ENCODE measurements at regions not wholly inside any gene's neighbourhood (a gene's known extent, or its start where the extent isn't known, plus 50 kb on each side); places are given as distances from the start of the nearest gene placed in this dataset.
A peak's percentile ranks its signal among the peaks of the same experiment; 100 is the strongest.
"Not testable (repeated sequence)": the region's sequence is repeated elsewhere in the genome, so short reads cannot be mapped to it uniquely, and the experiment has no call there.

- DNase-seq (ENCODE audit: low read depth, low spot score) = no peak
Measured at GRCh38 chr21:35982717-35983116, 77.6 kb downstream of the SETD4 start.

- no peak for DNase-seq (ENCODE audit: low read depth, low spot score)
Measured at GRCh38 chr21:35981514-35982070, 78.7 kb downstream of the SETD4 start.

DNA sequence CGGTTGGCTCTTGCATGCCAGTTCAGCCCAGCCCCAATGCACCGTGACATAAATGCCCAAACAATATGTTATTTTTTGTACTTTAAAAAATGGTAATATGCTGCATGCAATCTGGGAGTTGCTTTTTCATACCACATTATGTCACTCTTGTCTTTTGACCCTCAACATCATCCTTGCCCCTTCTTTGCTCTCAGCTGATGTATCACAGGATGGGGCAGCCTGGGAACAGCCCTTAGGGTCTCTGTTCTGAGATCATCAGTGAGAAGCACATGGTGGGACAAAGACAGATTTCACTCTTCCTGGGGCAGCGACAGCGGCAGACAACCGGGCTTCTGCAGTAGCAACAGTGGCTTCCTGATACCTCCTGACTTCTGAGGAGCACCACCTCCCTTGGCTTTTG is 79.5 kb downstream of the SETD4 start:
- no peak for DNase-seq (ENCODE audit: low read depth, low spot score)

GRCh38 chr21:35977860-35978259 is 82.5 kb downstream of the SETD4 start:
- DNase-seq (ENCODE audit: low read depth, low spot score) = not testable (repeated sequence)

- DNase-seq (ENCODE audit: low read depth, low spot score) = no peak
Measured at GRCh38 chr21:35976929-35977328, 83.4 kb downstream of the SETD4 start.

DNA sequence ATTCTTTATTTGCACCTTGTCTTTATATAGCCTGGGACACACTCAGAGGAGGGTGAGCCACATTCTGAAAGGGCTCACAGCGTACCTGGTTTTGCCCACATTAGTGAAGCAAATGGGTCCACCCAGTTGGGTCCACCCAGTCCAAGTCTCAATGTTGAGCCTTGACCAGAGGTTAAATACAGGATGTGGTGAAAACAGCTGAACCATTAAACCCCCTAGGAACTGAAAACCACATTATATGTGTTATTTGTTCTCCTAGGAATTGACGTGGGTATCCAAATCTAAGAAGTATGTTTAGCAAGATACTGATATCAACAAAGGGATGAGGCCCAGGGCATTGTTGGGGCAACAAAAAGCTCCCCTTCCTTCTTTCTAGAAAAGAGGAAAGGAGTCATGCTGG is 83.8 kb downstream of the SETD4 start:
- no peak for DNase-seq (ENCODE audit: low read depth, low spot score)

- no peak for DNase-seq (ENCODE audit: low read depth, low spot score)
Measured at GRCh38 chr21:35974775-35975174, 85.6 kb downstream of the SETD4 start.

- no peak for DNase-seq (ENCODE audit: low read depth, low spot score)
Measured at GRCh38 chr21:35971824-35972223, 88.5 kb downstream of the SETD4 start.

GRCh38 chr21:35969281-35969680 is 91.0 kb downstream of the SETD4 start:
- DNase-seq (ENCODE audit: low read depth, low spot score) = no peak

GRCh38 chr21:35968564-35968963 is 91.8 kb downstream of the SETD4 start:
- no peak for DNase-seq (ENCODE audit: low read depth, low spot score)

DNA sequence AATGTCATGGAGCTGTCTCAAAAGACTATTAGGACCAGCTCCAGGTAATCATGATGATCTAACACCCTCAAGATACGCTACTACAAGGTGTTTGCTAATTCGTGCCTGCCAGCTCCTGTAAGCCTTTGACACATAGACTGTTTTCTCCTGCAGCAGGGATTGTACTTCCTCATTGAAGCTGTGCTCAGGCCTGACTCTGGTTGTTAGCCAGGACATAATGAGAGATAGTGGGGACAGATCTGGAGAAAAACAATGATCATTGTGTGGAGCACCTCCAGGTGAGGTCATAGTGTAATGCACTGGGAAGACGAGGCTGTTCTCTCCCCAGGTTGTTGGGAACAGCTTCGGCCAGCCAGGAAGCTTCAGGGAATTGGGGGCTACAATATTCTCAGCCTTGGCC is 94.6 kb downstream of the SETD4 start:
- no peak for DNase-seq (ENCODE audit: low read depth, low spot score)

- DNase-seq (ENCODE audit: low read depth, low spot score) = no peak
Measured at GRCh38 chr21:35963920-35964451, 96.3 kb downstream of the SETD4 start.

- no peak for DNase-seq (ENCODE audit: low read depth, low spot score)
Measured at GRCh38 chr21:35962917-35963316, 97.4 kb downstream of the SETD4 start.

- DNase-seq (ENCODE audit: low read depth, low spot score) = no peak
Measured at GRCh38 chr21:35954066-35954465, 106.3 kb downstream of the SETD4 start.

DNA sequence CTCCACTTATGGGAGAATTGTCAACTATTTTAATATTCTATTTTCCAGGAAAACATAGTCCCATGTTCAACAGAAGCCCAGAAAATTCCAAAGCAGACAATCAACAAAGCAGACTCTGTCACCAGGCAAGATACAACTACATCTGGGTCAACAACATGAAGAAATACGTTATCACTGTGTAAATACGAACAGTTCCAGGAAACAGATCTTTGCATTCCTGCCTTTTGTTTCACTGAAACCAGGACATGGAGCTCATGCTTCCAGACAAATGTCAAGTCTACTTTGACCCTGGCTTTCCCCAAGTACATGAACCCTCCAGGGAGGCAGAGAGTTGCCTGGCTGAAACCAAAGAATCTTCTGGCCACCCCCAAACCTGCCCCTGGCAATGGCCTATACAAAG is 106.7 kb downstream of the SETD4 start:
- DNase-seq (ENCODE audit: low read depth, low spot score) = no peak

DNA sequence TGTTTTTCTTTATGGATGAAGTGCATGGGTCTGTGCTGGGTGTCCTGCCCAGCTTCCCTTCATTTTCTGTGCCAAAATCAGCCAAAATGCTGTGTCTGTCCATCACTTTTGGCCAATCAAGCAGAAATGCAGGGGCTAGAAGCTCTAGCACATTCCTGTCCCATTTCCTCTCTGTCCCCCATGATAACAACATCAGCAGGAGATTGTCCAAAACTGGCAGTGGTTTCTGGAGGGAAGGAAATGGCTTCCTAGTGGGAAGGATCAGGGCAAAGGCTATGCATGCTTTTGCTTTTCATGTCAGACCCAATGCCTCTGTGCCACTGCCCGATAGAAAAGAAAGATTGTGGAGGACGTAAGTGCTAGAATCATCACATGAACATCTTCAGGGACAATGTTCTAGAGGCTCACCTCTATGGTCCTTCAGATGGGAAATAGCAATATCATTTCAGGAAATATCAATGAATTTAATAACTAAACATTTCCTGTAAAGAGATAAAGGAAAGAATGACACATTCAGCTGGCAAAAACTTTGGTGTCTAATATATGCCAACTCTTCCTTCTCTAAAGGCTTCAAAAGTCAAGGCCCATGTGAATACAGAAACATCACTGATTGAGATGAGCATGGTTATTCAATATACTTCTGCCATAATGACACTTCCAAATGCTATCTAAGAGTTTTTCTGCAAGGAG is 107.5 kb downstream of the SETD4 start:
- DNase-seq (ENCODE audit: low read depth, low spot score) = no peak

DNA sequence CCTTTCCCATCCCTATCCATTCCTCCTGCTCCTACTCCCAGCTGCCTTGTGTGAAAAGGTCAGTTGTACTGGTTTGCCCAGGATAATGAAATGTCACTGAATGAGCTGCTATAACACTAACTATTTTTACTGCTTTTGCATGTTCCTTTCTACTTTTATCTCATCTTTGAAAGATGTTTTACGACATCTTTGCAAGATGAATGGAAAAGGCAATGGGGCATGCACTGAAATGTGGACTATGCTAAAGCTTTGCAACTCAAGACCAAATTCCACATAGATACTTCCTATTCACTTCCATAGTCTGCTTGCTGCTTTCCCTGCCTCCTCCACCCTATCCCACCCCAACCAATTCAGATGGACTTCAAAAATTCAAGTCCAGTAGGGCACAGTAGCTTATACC is 111.3 kb downstream of the SETD4 start:
- no peak for DNase-seq (ENCODE audit: low read depth, low spot score)

- no peak for DNase-seq (ENCODE audit: low read depth, low spot score)
Measured at GRCh38 chr21:35945089-35945671, 115.1 kb downstream of the SETD4 start.

GRCh38 chr21:35943752-35944151 is 116.6 kb downstream of the SETD4 start:
- no peak for DNase-seq (ENCODE audit: low read depth, low spot score)

GRCh38 chr21:35942211-35943144 is 117.8 kb downstream of the SETD4 start:
- no peak for DNase-seq (ENCODE audit: low read depth, low spot score)

GRCh38 chr21:35940074-35940927 is 120.0 kb downstream of the SETD4 start:
- DNase-seq (ENCODE audit: low read depth, low spot score) = peak; percentile 26
